GM12892 (cell line): ENCODE measurements at regions not wholly inside any gene's neighbourhood (a gene's known extent, or its start where the extent isn't known, plus 50 kb on each side); places are given as distances from the start of the nearest gene placed in this dataset.

Experiments used
- POLR2A ChIP-seq: IDR thresholded peaks from 2 replicates; pipeline ENCODE4 v1.6.1; 2011; ENCODE audit warnings: low read depth, low read length, control low read depth
- POLR2AphosphoS5 ChIP-seq: IDR thresholded peaks from 2 replicates; pipeline ENCODE4 v1.6.1; 2011; ENCODE audit warnings: low read depth, low read length, control low read depth

DNA sequence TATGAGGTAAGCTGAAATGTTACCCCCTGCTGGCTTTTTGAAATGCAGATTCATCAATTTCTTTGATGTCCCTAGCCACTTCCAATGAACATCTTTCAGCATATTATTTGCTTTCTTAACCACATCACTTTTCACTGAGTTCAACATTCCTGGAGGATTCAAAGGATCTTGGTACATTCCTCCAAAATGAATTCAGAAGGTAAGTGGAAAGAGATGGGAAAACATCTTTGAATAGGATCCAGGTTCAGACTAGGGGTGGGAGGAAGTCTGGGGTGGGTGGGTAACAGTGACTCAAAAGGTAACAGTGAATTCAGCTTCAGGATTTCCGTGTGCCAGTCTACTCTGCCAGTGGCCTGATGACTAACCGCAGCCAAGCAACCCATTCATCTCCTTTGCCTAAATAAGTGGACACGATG, 180.7 kb downstream of the ZC3H11B start:
- no peak for TF ChIP-seq POLR2AphosphoS5
- TF ChIP-seq POLR2A = no peak
